ENCODE measurements at regions not wholly inside any gene's neighbourhood (a gene's known extent, or its start where the extent isn't known, plus 50 kb on each side); places are given as distances from the start of the nearest gene placed in this dataset.

GRCh38 chr1:22364764-22365163 is 86.9 kb upstream of the ZBTB40 start:
- Histone ChIP-seq H3K4me3 (ENCODE audit: insufficient read depth, low read depth, low read length) (no peak overlapping the region), H3K27me3 (ENCODE audit: control insufficient read depth, insufficient read depth, low read length, poor library complexity, severe bottlenecking) (no peaks in the 10 kb centered on the region), H3K27ac (ENCODE audit: insufficient read depth, low read depth, low read length, poor library complexity, severe bottlenecking) (no peak overlapping the region), H3K36me3 (ENCODE audit: control insufficient read depth, insufficient read depth, low read length) (no peaks in the 10 kb centered on the region), H3K9me3 (ENCODE audit: control insufficient read depth, low read length) (no peaks in the 10 kb centered on the region), H3K4me1 (ENCODE audit: control insufficient read depth, insufficient read depth, low read length) (peaks cover 2% of the 10 kb centered on the region)
- 88 to 90% methylated on average over 5 of the region's 5 CpGs for WGBS, 2 experiments

GRCh38 chr1:22365331-22366295 is 86.0 kb upstream of the ZBTB40 start:
- H3K4me3 ChIP-seq (ENCODE audit: insufficient read depth, low read depth, low read length): no peak overlapping the region
- no peak overlapping the region for H3K27ac ChIP-seq (ENCODE audit: insufficient read depth, low read depth, low read length, poor library complexity, severe bottlenecking)
- H3K9me3 ChIP-seq (ENCODE audit: control insufficient read depth, low read length): no peaks in the 10 kb centered on the region
- 88 to 93% methylated on average over 19 of the region's 19 CpGs for WGBS, 2 experiments
- peaks cover 2% of the 10 kb centered on the region for H3K4me1 ChIP-seq (ENCODE audit: control insufficient read depth, insufficient read depth, low read length)
- no peaks in the 10 kb centered on the region for H3K36me3 ChIP-seq (ENCODE audit: control insufficient read depth, insufficient read depth, low read length)
- H3K27me3 ChIP-seq (ENCODE audit: control insufficient read depth, insufficient read depth, low read length, poor library complexity, severe bottlenecking): no peaks in the 10 kb centered on the region

DNA sequence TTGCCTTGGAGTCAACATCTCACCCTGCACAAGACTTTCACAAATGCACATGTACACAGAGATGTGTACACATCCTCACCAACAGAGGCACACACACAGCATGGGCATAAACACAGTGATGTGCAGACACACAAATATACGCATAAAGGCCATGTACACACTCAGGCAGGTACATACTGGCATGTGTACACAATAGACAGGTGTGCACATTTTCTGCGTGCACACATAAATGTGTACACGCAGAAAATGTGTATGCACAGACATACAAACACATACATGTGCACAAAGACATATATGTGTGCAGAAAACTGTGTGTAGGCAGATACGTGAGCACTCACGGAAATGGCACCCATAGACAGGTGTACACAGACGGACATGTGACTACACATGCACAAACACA is 85.3 kb upstream of the ZBTB40 start:
- no peaks in the 10 kb centered on the region for H3K36me3 ChIP-seq (ENCODE audit: control insufficient read depth, insufficient read depth, low read length)
- no peak overlapping the region for H3K27ac ChIP-seq (ENCODE audit: insufficient read depth, low read depth, low read length, poor library complexity, severe bottlenecking)
- H3K27me3 ChIP-seq (ENCODE audit: control insufficient read depth, insufficient read depth, low read length, poor library complexity, severe bottlenecking): no peaks in the 10 kb centered on the region
- WGBS, 2 experiments: 95 to 96% methylated on average over 6 of the region's 6 CpGs
- H3K4me1 ChIP-seq (ENCODE audit: control insufficient read depth, insufficient read depth, low read length): peaks cover 2% of the 10 kb centered on the region
- no peaks in the 10 kb centered on the region for H3K9me3 ChIP-seq (ENCODE audit: control insufficient read depth, low read length)
- H3K4me3 ChIP-seq (ENCODE audit: insufficient read depth, low read depth, low read length): no peak overlapping the region

- Histone ChIP-seq H3K27ac (ENCODE audit: insufficient read depth, low read depth, low read length, poor library complexity, severe bottlenecking) (no peak overlapping the region), H3K4me3 (ENCODE audit: insufficient read depth, low read depth, low read length) (no peak overlapping the region), H3K36me3 (ENCODE audit: control insufficient read depth, insufficient read depth, low read length) (no peaks in the 10 kb centered on the region), H3K4me1 (ENCODE audit: control insufficient read depth, insufficient read depth, low read length) (peaks cover 2% of the 10 kb centered on the region), H3K27me3 (ENCODE audit: control insufficient read depth, insufficient read depth, low read length, poor library complexity, severe bottlenecking) (no peaks in the 10 kb centered on the region), H3K9me3 (ENCODE audit: control insufficient read depth, low read length) (no peaks in the 10 kb centered on the region)
- WGBS, 2 experiments: 100% methylated on average over 1 of the region's 1 CpG; no CpG with 5 or more reads in 1 of the 2 experiments
Observed at GRCh38 chr1:22368125-22368524, 83.5 kb upstream of the ZBTB40 start.

GRCh38 chr1:22369294-22370189 is 82.1 kb upstream of the ZBTB40 start:
- H3K36me3 ChIP-seq (ENCODE audit: control insufficient read depth, insufficient read depth, low read length): no peaks in the 10 kb centered on the region
- H3K4me1 ChIP-seq (ENCODE audit: control insufficient read depth, insufficient read depth, low read length): no peaks in the 10 kb centered on the region
- H3K27ac ChIP-seq (ENCODE audit: insufficient read depth, low read depth, low read length, poor library complexity, severe bottlenecking): no peak overlapping the region
- no peaks in the 10 kb centered on the region for H3K9me3 ChIP-seq (ENCODE audit: control insufficient read depth, low read length)
- no peaks in the 10 kb centered on the region for H3K27me3 ChIP-seq (ENCODE audit: control insufficient read depth, insufficient read depth, low read length, poor library complexity, severe bottlenecking)
- H3K4me3 ChIP-seq (ENCODE audit: insufficient read depth, low read depth, low read length): no peak overlapping the region
- 86 to 87% methylated on average over 11 of the region's 11 CpGs for WGBS, 2 experiments

- no peak overlapping the region for H3K27ac ChIP-seq (ENCODE audit: insufficient read depth, low read depth, low read length, poor library complexity, severe bottlenecking)
- no peaks in the 10 kb centered on the region for H3K27me3 ChIP-seq (ENCODE audit: control insufficient read depth, insufficient read depth, low read length, poor library complexity, severe bottlenecking)
- WGBS, 2 experiments: 63 to 68% methylated on average over 1 of the region's 1 CpG
- H3K9me3 ChIP-seq (ENCODE audit: control insufficient read depth, low read length): no peaks in the 10 kb centered on the region
- no peaks in the 10 kb centered on the region for H3K4me1 ChIP-seq (ENCODE audit: control insufficient read depth, insufficient read depth, low read length)
- no peak overlapping the region for H3K4me3 ChIP-seq (ENCODE audit: insufficient read depth, low read depth, low read length)
- no peaks in the 10 kb centered on the region for H3K36me3 ChIP-seq (ENCODE audit: control insufficient read depth, insufficient read depth, low read length)
Observed at GRCh38 chr1:22370190-22370498, 81.5 kb upstream of the ZBTB40 start.

GRCh38 chr1:22371408-22371807 is 80.2 kb upstream of the ZBTB40 start:
- 91 to 96% methylated on average over 5 of the region's 5 CpGs for WGBS, 2 experiments
- no peaks in the 10 kb centered on the region for H3K9me3 ChIP-seq (ENCODE audit: control insufficient read depth, low read length)
- H3K27ac ChIP-seq (ENCODE audit: insufficient read depth, low read depth, low read length, poor library complexity, severe bottlenecking): no peak overlapping the region
- H3K4me1 ChIP-seq (ENCODE audit: control insufficient read depth, insufficient read depth, low read length): no peaks in the 10 kb centered on the region
- no peak overlapping the region for H3K4me3 ChIP-seq (ENCODE audit: insufficient read depth, low read depth, low read length)
- H3K27me3 ChIP-seq (ENCODE audit: control insufficient read depth, insufficient read depth, low read length, poor library complexity, severe bottlenecking): no peaks in the 10 kb centered on the region
- no peaks in the 10 kb centered on the region for H3K36me3 ChIP-seq (ENCODE audit: control insufficient read depth, insufficient read depth, low read length)

- Histone ChIP-seq H3K4me1 (ENCODE audit: control insufficient read depth, insufficient read depth, low read length) (no peaks in the 10 kb centered on the region), H3K36me3 (ENCODE audit: control insufficient read depth, insufficient read depth, low read length) (no peaks in the 10 kb centered on the region), H3K9me3 (ENCODE audit: control insufficient read depth, low read length) (no peaks in the 10 kb centered on the region), H3K4me3 (ENCODE audit: insufficient read depth, low read depth, low read length) (no peak overlapping the region), H3K27ac (ENCODE audit: insufficient read depth, low read depth, low read length, poor library complexity, severe bottlenecking) (no peak overlapping the region), H3K27me3 (ENCODE audit: control insufficient read depth, insufficient read depth, low read length, poor library complexity, severe bottlenecking) (no peaks in the 10 kb centered on the region)
Observed at GRCh38 chr1:22373252-22373651, 78.4 kb upstream of the ZBTB40 start.

DNA sequence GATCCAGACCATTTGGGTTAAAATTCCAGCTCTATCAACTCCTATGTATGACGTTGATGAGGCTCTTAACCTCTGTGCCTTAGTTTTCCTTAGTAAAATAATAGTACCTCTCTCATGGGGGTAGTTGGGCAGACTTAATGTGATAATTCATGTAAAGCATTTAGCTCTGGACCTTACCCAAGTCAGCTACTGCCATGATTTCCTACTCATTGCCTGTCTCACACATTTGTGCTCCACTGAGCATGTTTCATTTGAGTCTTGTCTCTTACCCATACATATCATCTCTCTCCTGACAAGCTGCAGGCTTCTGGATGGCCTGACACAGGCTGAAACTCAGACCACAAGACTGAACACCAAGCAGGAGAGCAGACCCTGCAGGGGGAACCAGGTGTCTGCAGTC is 77.7 kb upstream of the ZBTB40 start:
- no peaks in the 10 kb centered on the region for H3K4me1 ChIP-seq (ENCODE audit: control insufficient read depth, insufficient read depth, low read length)
- H3K27me3 ChIP-seq (ENCODE audit: control insufficient read depth, insufficient read depth, low read length, poor library complexity, severe bottlenecking): no peaks in the 10 kb centered on the region
- H3K27ac ChIP-seq (ENCODE audit: insufficient read depth, low read depth, low read length, poor library complexity, severe bottlenecking): no peak overlapping the region
- WGBS, 2 experiments: 100% methylated on average over 1 of the region's 1 CpG; no CpG with 5 or more reads in 1 of the 2 experiments
- H3K4me3 ChIP-seq (ENCODE audit: insufficient read depth, low read depth, low read length): no peak overlapping the region
- no peaks in the 10 kb centered on the region for H3K9me3 ChIP-seq (ENCODE audit: control insufficient read depth, low read length)
- H3K36me3 ChIP-seq (ENCODE audit: control insufficient read depth, insufficient read depth, low read length): no peaks in the 10 kb centered on the region

- WGBS, 2 experiments: 89 to 93% methylated on average over 9 of the region's 9 CpGs
- no peak overlapping the region for H3K27ac ChIP-seq (ENCODE audit: insufficient read depth, low read depth, low read length, poor library complexity, severe bottlenecking)
- H3K4me3 ChIP-seq (ENCODE audit: insufficient read depth, low read depth, low read length): no peak overlapping the region
- no peaks in the 10 kb centered on the region for H3K27me3 ChIP-seq (ENCODE audit: control insufficient read depth, insufficient read depth, low read length, poor library complexity, severe bottlenecking)
- no peaks in the 10 kb centered on the region for H3K36me3 ChIP-seq (ENCODE audit: control insufficient read depth, insufficient read depth, low read length)
- no peaks in the 10 kb centered on the region for H3K9me3 ChIP-seq (ENCODE audit: control insufficient read depth, low read length)
- H3K4me1 ChIP-seq (ENCODE audit: control insufficient read depth, insufficient read depth, low read length): peaks cover 6% of the 10 kb centered on the region
Observed at GRCh38 chr1:22375601-22376000, 76.0 kb upstream of the ZBTB40 start.
